Activated CD8-positive, alpha-beta T cell treated with anti-CD3 and anti-CD28 coated beads, Interleukin-2, amount 10 ng/mL, durations not matched to agents 7 days and 5 days (primary cell): ENCODE measurements at regions not wholly inside any gene's neighbourhood (a gene's known extent, or its start where the extent isn't known, plus 50 kb on each side); places are given as distances from the start of the nearest gene placed in this dataset.

Experiments
- ATAC-seq: fragments of 150-1000 bp; cut with Tn5 transposase; one replicate; pipeline ENCODE4 v1.10.0; 2021; ENCODE audit warnings: moderate library complexity
- CTCF ChIA-PET: fragments of 350-600 bp; sonication (Branson Sonifier 250); formaldehyde crosslinking; loops from one replicate; lab custom pipeline; 2021; ENCODE audit warnings: antibody characterized with exemption; lab: Charles Lee
- POLR2A ChIA-PET: fragments of 350-600 bp; sonication (Branson Sonifier 250); formaldehyde crosslinking; loops from one replicate; lab custom pipeline; 2021; ENCODE audit warnings: antibody characterized with exemption; lab: Charles Lee
- DNase-seq: peaks from one replicate; pipeline ENCODE4 v3.0.0-alpha.2; 2020
- H3K27ac Mint-ChIP-seq: one replicate; pipeline ENCODE4 v1.8.0; 2021; ENCODE audit warnings: mild to moderate bottlenecking, mixed read lengths
- H3K27me3 Mint-ChIP-seq: one replicate; pipeline ENCODE4 v1.8.0; 2021; ENCODE audit warnings: low read depth, mixed read lengths
- H3K36me3 Mint-ChIP-seq: one replicate; pipeline ENCODE4 v1.8.0; 2021; ENCODE audit warnings: low read depth, mixed read lengths
- H3K4me1 Mint-ChIP-seq: one replicate; pipeline ENCODE4 v1.8.0; 2021; ENCODE audit warnings: low read depth, mixed read lengths
- H3K4me3 Mint-ChIP-seq: one replicate; pipeline ENCODE4 v1.8.0; 2021; ENCODE audit warnings: mild to moderate bottlenecking, mixed read lengths
- H3K9me3 Mint-ChIP-seq: one replicate; pipeline ENCODE4 v1.8.0; 2022; ENCODE audit warnings: mixed read lengths; ENCODE audit not compliant: insufficient read depth

- ChIA-PET CTCF (no interaction called here), POLR2A (no interaction called here)
- no peak for DNase-seq
- no peak for ATAC-seq
- H3K27me3 Mint-ChIP-seq, result no peaks in the 10 kb centered on the region
- H3K27ac Mint-ChIP-seq, result no peak overlapping the region
- H3K36me3 Mint-ChIP-seq, result no peaks in the 10 kb centered on the region
- no peaks in the 10 kb centered on the region for H3K4me1 Mint-ChIP-seq
- no peak overlapping the region for H3K4me3 Mint-ChIP-seq
- peaks cover 15% of the 10 kb centered on the region for H3K9me3 Mint-ChIP-seq
Observed at GRCh38 chr16:62201911-62202310, 165.7 kb upstream of the CDH8 start.

- Mint-ChIP-seq H3K27me3 (no peaks in the 10 kb centered on the region), H3K27ac (no peak overlapping the region), H3K9me3 (peaks cover 6% of the 10 kb centered on the region), H3K36me3 (no peaks in the 10 kb centered on the region), H3K4me3 (no peak overlapping the region), H3K4me1 (no peaks in the 10 kb centered on the region)
- ATAC-seq, result no peak
- CTCF ChIA-PET, result no interaction called here
- POLR2A ChIA-PET, result no interaction called here
- no peak for DNase-seq
Observed at GRCh38 chr16:62194828-62195227, 158.6 kb upstream of the CDH8 start.

- ChIA-PET CTCF (no interaction called here), POLR2A (no interaction called here)
- H3K27ac Mint-ChIP-seq, result no peak overlapping the region
- no peak for DNase-seq
- H3K36me3 Mint-ChIP-seq, result no peaks in the 10 kb centered on the region
- no peak overlapping the region for H3K4me3 Mint-ChIP-seq
- H3K27me3 Mint-ChIP-seq, result no peaks in the 10 kb centered on the region
- H3K9me3 Mint-ChIP-seq, result peaks cover 21% of the 10 kb centered on the region
- ATAC-seq, result no peak
- no peaks in the 10 kb centered on the region for H3K4me1 Mint-ChIP-seq
Observed at GRCh38 chr16:62190426-62190825, 154.2 kb upstream of the CDH8 start.

- ChIA-PET POLR2A (no interaction called here), CTCF (no interaction called here)
- ATAC-seq (no peak), DNase-seq (no peak)
- H3K36me3 Mint-ChIP-seq, result no peaks in the 10 kb centered on the region
- no peaks in the 10 kb centered on the region for H3K27me3 Mint-ChIP-seq
- no peak overlapping the region for H3K27ac Mint-ChIP-seq
- no peaks in the 10 kb centered on the region for H3K4me1 Mint-ChIP-seq
- H3K4me3 Mint-ChIP-seq, result no peak overlapping the region
- peaks cover 8% of the 10 kb centered on the region for H3K9me3 Mint-ChIP-seq
Observed at GRCh38 chr16:62177351-62178203, 141.3 kb upstream of the CDH8 start.

GRCh38 chr16:62170642-62171041 lies 134.4 kb upstream of the CDH8 start:
- ATAC-seq, result no peak
- no peaks in the 10 kb centered on the region for H3K4me1 Mint-ChIP-seq
- ChIA-PET POLR2A (no interaction called here), CTCF (no interaction called here)
- H3K27ac Mint-ChIP-seq, result no peak overlapping the region
- DNase-seq, result no peak
- no peak overlapping the region for H3K4me3 Mint-ChIP-seq
- no peaks in the 10 kb centered on the region for H3K27me3 Mint-ChIP-seq
- peaks cover 9% of the 10 kb centered on the region for H3K9me3 Mint-ChIP-seq
- no peaks in the 10 kb centered on the region for H3K36me3 Mint-ChIP-seq

- ATAC-seq, result no peak
- Mint-ChIP-seq H3K4me3 (no peak overlapping the region), H3K9me3 (peaks cover 9% of the 10 kb centered on the region), H3K27me3 (no peaks in the 10 kb centered on the region), H3K27ac (no peak overlapping the region), H3K4me1 (no peaks in the 10 kb centered on the region), H3K36me3 (no peaks in the 10 kb centered on the region)
- no peak for DNase-seq
- POLR2A ChIA-PET, result no interaction called here
- CTCF ChIA-PET, result no interaction called here
Observed at GRCh38 chr16:62167551-62167950, 131.3 kb upstream of the CDH8 start.

- ATAC-seq (no peak), DNase-seq (no peak)
- Mint-ChIP-seq H3K27me3 (no peaks in the 10 kb centered on the region), H3K4me1 (no peaks in the 10 kb centered on the region), H3K36me3 (no peaks in the 10 kb centered on the region), H3K9me3 (peaks cover 10% of the 10 kb centered on the region), H3K27ac (no peak overlapping the region), H3K4me3 (no peak overlapping the region)
- POLR2A ChIA-PET, result no interaction called here
- CTCF ChIA-PET, result no interaction called here
Observed at GRCh38 chr16:62157544-62157943, 121.3 kb upstream of the CDH8 start.

- H3K9me3 Mint-ChIP-seq, result peaks cover 14% of the 10 kb centered on the region
- no peak overlapping the region for H3K4me3 Mint-ChIP-seq
- no peak for DNase-seq
- H3K4me1 Mint-ChIP-seq, result no peaks in the 10 kb centered on the region
- ATAC-seq, result no peak
- no peaks in the 10 kb centered on the region for H3K27me3 Mint-ChIP-seq
- POLR2A ChIA-PET, result no interaction called here
- CTCF ChIA-PET, result no interaction called here
- H3K27ac Mint-ChIP-seq, result no peak overlapping the region
- no peaks in the 10 kb centered on the region for H3K36me3 Mint-ChIP-seq
Observed at GRCh38 chr16:62156971-62157370, 120.7 kb upstream of the CDH8 start.

GRCh38 chr16:62149631-62150030 lies 113.4 kb upstream of the CDH8 start:
- CTCF ChIA-PET, result no interaction called here
- DNase-seq, result no peak
- H3K27ac Mint-ChIP-seq, result no peak overlapping the region
- no peaks in the 10 kb centered on the region for H3K27me3 Mint-ChIP-seq
- no peaks in the 10 kb centered on the region for H3K4me1 Mint-ChIP-seq
- peaks cover 9% of the 10 kb centered on the region for H3K9me3 Mint-ChIP-seq
- H3K36me3 Mint-ChIP-seq, result no peaks in the 10 kb centered on the region
- H3K4me3 Mint-ChIP-seq, result no peak overlapping the region
- POLR2A ChIA-PET, result interaction anchor here (0.6 kb wide), 1 partner anchor 924 kb away, joined by 3 read pairs; no protein-coding TSS in a partner anchor
- ATAC-seq, result no peak

GRCh38 chr16:62137996-62138395 lies 101.8 kb upstream of the CDH8 start:
- Mint-ChIP-seq H3K36me3 (no peaks in the 10 kb centered on the region), H3K4me3 (no peak overlapping the region), H3K27me3 (no peaks in the 10 kb centered on the region), H3K9me3 (peaks cover 15% of the 10 kb centered on the region), H3K27ac (no peak overlapping the region), H3K4me1 (no peaks in the 10 kb centered on the region)
- DNase-seq (no peak), ATAC-seq (no peak)
- POLR2A ChIA-PET, result no interaction called here
- CTCF ChIA-PET, result no interaction called here

- H3K9me3 Mint-ChIP-seq, result peaks cover 13% of the 10 kb centered on the region
- CTCF ChIA-PET, result no interaction called here
- POLR2A ChIA-PET, result no interaction called here
- no peak overlapping the region for H3K27ac Mint-ChIP-seq
- DNase-seq, result no peak
- H3K4me1 Mint-ChIP-seq, result no peaks in the 10 kb centered on the region
- H3K27me3 Mint-ChIP-seq, result no peaks in the 10 kb centered on the region
- no peak for ATAC-seq
- no peak overlapping the region for H3K4me3 Mint-ChIP-seq
- H3K36me3 Mint-ChIP-seq, result no peaks in the 10 kb centered on the region
Observed at GRCh38 chr16:62135911-62136310, 99.7 kb upstream of the CDH8 start.

GRCh38 chr16:62135446-62135845 lies 99.2 kb upstream of the CDH8 start:
- H3K36me3 Mint-ChIP-seq, result no peaks in the 10 kb centered on the region
- DNase-seq (no peak), ATAC-seq (no peak)
- ChIA-PET CTCF (no interaction called here), POLR2A (no interaction called here)
- H3K27me3 Mint-ChIP-seq, result no peaks in the 10 kb centered on the region
- peaks cover 13% of the 10 kb centered on the region for H3K9me3 Mint-ChIP-seq
- no peaks in the 10 kb centered on the region for H3K4me1 Mint-ChIP-seq
- no peak overlapping the region for H3K4me3 Mint-ChIP-seq
- H3K27ac Mint-ChIP-seq, result no peak overlapping the region

GRCh38 chr16:62130101-62130500 lies 93.9 kb upstream of the CDH8 start:
- Mint-ChIP-seq H3K4me3 (no peak overlapping the region), H3K9me3 (peaks cover 13% of the 10 kb centered on the region)

More at GRCh38 chr16:62130101-62130500, 93.9 kb upstream of the CDH8 start:
- Mint-ChIP-seq H3K4me1 (no peaks in the 10 kb centered on the region), H3K36me3 (no peaks in the 10 kb centered on the region), H3K27me3 (no peaks in the 10 kb centered on the region), H3K27ac (no peak overlapping the region)
- ChIA-PET POLR2A (no interaction called here), CTCF (no interaction called here)
- no peak for DNase-seq
- ATAC-seq, result no peak
